ENCODE measurements at regions not wholly inside any gene's neighbourhood (a gene's known extent, or its start where the extent isn't known, plus 50 kb on each side); places are given as distances from the start of the nearest gene placed in this dataset.
A peak's percentile ranks its signal among the peaks of the same experiment; 100 is the strongest.

DNA sequence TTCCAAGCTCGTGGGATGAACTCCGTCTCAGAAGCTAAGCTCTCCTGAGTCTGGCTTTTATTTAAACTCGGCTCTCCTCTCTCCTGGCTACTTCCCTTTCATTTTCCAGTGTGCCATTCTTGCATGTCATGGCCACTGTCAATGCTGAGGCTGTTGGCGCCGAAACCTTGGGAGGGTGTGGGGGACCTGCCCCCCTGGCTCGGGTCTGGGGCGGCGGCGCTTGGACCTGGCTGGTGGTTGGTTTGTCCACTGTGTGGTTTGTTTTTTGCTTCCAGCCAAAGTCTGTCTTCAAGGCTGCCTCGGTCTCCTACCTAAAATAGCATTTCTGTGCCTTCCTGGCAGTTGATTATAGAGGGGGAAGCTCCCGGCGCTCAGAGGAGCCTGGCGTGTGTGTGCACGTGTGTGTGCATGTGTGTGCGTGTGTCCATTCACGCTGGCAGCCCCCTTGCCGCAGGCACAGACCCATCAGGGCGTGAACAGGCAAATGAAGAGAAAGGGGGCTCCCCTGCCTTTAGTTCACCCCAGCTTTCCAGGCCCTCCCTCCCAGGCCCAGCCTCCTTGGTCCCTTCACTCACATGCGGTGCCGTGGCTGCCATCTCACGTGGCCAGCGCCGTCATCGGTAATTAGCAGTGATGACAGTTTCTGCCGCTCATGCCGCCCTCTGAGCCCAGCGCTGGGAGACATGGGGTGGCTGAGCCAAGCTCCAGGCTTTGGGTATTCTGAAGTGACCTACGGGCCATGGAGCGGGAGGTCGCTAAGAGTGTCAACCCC lies 179.9 kb downstream of the SEC14L1 start (continued):
- TF ChIP-seq NR4A1 (CRISPR knock-in tag; IDR thresholded peaks at IDR 0.05) (no peak), NR4A1 (tag; IDR thresholded peaks at IDR 0.05) (no peak), SPI1 (IDR thresholded peaks at IDR 0.05; ENCODE audit: borderline replicate concordance, low read depth, low read length) (no peak), LEF1 (IDR thresholded peaks at IDR 0.05) (peak; percentile 74), TEAD4 (IDR thresholded peaks at IDR 0.05; ENCODE audit: low read length) (no peak), TEAD4 (CRISPR knock-in tag; IDR thresholded peaks at IDR 0.05; ENCODE audit: borderline replicate concordance) (no peak), CBFA2T2 (conservative IDR thresholded peaks at IDR 0.05) (0 out of 2 replicates have a peak, but pooled peaks have one; percentile 16), NR2C2 (CRISPR knock-in tag; IDR thresholded peaks at IDR 0.05) (0 out of 2 replicates have a peak, but pooled peaks have one; percentile 40), NR2C2 (tag; IDR thresholded peaks at IDR 0.05) (no peak), BCL6 (CRISPR knock-in tag; IDR thresholded peaks at IDR 0.05) (no peak), RBFOX2 (IDR thresholded peaks at IDR 0.05; ENCODE audit: low read depth, low read length) (peak; percentile 83), RBM17 (IDR thresholded peaks at IDR 0.05; ENCODE audit: borderline replicate concordance, low read depth, low read length) (no peak), TAF7 (tag; IDR thresholded peaks at IDR 0.05) (no peak), SIN3A (IDR thresholded peaks at IDR 0.05; ENCODE audit: borderline replicate concordance in 2 of 2, control insufficient read depth in 1 of 2, low read depth in 2 of 2, low read length in 2 of 2) (peak in 1 of 2 experiments; percentile 76; a peak in 2 of 4 replicates), GATA2 (CRISPR knock-in tag; IDR thresholded peaks at IDR 0.05) (no peak), TCF3 (CRISPR knock-in tag; IDR thresholded peaks at IDR 0.05) (0 out of 2 replicates have a peak, but pooled peaks have one; percentile 5)
- TF ChIP-seq, protein P1, sequence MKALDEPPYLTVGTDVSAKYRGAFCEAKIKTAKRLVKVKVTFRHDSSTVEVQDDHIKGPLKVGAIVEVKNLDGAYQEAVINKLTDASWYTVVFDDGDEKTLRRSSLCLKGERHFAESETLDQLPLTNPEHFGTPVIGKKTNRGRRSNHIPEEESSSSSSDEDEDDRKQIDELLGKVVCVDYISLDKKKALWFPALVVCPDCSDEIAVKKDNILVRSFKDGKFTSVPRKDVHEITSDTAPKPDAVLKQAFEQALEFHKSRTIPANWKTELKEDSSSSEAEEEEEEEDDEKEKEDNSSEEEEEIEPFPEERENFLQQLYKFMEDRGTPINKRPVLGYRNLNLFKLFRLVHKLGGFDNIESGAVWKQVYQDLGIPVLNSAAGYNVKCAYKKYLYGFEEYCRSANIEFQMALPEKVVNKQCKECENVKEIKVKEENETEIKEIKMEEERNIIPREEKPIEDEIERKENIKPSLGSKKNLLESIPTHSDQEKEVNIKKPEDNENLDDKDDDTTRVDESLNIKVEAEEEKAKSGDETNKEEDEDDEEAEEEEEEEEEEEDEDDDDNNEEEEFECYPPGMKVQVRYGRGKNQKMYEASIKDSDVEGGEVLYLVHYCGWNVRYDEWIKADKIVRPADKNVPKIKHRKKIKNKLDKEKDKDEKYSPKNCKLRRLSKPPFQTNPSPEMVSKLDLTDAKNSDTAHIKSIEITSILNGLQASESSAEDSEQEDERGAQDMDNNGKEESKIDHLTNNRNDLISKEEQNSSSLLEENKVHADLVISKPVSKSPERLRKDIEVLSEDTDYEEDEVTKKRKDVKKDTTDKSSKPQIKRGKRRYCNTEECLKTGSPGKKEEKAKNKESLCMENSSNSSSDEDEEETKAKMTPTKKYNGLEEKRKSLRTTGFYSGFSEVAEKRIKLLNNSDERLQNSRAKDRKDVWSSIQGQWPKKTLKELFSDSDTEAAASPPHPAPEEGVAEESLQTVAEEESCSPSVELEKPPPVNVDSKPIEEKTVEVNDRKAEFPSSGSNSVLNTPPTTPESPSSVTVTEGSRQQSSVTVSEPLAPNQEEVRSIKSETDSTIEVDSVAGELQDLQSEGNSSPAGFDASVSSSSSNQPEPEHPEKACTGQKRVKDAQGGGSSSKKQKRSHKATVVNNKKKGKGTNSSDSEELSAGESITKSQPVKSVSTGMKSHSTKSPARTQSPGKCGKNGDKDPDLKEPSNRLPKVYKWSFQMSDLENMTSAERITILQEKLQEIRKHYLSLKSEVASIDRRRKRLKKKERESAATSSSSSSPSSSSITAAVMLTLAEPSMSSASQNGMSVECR (CRISPR knock-in tag; IDR thresholded peaks at IDR 0.05) = peak; percentile 92
- TF ChIP-seq, protein P2, sequence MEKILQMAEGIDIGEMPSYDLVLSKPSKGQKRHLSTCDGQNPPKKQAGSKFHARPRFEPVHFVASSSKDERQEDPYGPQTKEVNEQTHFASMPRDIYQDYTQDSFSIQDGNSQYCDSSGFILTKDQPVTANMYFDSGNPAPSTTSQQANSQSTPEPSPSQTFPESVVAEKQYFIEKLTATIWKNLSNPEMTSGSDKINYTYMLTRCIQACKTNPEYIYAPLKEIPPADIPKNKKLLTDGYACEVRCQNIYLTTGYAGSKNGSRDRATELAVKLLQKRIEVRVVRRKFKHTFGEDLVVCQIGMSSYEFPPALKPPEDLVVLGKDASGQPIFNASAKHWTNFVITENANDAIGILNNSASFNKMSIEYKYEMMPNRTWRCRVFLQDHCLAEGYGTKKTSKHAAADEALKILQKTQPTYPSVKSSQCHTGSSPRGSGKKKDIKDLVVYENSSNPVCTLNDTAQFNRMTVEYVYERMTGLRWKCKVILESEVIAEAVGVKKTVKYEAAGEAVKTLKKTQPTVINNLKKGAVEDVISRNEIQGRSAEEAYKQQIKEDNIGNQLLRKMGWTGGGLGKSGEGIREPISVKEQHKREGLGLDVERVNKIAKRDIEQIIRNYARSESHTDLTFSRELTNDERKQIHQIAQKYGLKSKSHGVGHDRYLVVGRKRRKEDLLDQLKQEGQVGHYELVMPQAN (IDR thresholded peaks at IDR 0.05; ENCODE audit: borderline replicate concordance) = peak; percentile 95
- TF ChIP-seq, protein P3, sequence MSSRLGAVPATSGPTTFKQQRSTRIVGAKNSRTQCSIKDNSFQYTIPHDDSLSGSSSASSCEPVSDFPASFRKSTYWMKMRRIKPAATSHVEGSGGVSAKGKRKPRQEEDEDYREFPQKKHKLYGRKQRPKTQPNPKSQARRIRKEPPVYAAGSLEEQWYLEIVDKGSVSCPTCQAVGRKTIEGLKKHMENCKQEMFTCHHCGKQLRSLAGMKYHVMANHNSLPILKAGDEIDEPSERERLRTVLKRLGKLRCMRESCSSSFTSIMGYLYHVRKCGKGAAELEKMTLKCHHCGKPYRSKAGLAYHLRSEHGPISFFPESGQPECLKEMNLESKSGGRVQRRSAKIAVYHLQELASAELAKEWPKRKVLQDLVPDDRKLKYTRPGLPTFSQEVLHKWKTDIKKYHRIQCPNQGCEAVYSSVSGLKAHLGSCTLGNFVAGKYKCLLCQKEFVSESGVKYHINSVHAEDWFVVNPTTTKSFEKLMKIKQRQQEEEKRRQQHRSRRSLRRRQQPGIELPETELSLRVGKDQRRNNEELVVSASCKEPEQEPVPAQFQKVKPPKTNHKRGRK (tag; IDR thresholded peaks at IDR 0.05) = no peak
